ENCODE measurements at regions not wholly inside any gene's neighbourhood (a gene's known extent, or its start where the extent isn't known, plus 50 kb on each side); places are given as distances from the start of the nearest gene placed in this dataset.
"Not testable (repeated sequence)": the region's sequence is repeated elsewhere in the genome, so short reads cannot be mapped to it uniquely, and the experiment has no call there.

DNA sequence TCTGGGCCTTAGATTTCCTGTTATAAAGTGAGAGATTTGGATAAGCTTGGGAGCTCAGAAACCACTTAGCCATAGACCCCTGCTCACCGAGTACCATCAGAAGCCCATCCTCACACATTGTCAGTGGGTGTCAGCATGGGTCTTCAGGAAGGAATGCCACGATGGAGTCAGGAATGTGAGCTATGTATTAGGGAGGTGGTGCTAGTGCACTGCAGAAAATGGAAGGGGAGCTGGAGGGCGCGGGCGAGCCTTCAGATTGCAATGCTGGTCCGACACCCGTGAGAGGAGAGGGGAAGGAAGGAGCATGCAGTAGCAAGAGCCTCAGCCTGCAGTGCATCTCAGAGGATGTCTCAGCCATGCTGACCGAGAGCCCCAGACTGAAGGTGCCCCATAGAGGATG lies 294.5 kb downstream of the FOXL1 start:
- no peak for DNase-seq

DNA sequence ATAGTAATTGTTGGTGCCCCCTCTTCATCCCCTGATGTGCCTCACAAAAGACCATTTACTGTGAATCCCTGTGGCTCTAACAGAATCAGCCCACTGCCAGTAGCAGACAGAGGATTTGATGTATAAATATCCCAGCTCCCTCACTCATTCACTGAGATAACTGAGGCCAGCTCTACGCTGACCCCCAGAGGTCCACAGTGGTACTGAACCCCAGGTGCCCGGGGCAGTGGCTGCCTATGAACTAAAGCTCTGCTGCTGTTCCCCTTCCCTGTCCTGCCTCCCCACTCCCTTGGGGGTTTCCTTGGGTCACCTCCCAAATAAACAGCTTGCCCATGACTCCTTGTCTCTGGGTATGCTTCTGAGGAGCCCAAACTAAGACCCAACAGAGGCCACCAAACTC lies 295.8 kb downstream of the FOXL1 start:
- DNase-seq, result no peak

DNA sequence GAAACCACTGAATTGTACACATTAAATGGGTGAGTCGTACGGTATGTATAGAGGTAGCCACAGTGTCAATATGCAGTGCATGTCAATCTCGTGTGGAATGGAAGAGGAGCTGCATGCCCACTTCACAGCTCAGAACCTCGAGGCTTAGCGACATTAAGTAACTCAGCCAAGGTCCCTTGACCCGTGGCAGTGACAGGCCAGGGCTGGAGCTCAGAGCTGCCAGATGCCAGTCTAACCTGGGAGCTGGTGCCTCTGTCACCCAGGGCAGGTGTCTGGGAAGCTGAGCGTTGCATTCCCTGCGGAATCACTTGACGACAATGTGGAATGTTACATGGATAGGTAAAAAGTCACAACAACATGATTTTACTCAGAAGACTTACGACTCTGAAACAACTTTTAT lies 298.1 kb downstream of the FOXL1 start:
- no peak for DNase-seq

DNA sequence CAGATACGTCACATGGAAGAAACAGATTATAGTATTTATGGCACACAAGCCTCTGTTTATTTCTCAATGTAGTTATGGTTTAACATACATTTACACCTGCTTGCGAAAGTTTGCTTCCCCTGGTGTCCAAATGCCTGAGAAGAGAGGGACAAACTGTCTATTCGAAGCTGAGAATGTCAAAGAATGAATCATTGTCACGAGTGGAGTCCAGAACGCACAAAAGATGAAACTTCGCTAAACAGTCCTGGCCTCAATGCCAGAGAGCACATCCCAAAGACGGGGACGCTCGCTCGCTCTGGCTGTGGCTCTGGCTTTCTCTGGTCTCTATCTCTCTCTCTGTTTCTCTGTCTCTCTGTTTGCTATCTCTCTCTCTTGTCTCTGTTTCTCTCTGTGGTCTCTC lies 298.8 kb downstream of the FOXL1 start:
- no peak for DNase-seq

DNA sequence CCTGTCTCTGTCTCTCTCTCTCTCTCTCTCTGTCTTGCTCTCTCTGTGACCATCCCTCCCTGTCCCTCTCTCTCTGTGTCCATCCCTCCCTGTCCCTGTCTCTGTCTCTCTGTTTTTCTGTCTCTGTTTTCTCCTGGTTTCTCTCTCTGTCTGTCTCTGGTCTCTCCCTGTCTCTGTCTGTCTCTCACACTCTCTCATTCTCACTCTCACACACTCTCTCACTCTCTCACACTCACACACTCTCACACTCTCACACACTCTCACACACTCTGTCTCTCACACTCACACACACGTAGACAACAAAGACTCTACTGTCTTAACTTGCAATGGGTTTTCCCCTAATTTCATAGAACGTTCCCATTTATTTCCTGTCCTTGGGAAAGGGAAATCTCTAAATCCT lies 299.5 kb downstream of the FOXL1 start:
- DNase-seq, result no peak

DNA sequence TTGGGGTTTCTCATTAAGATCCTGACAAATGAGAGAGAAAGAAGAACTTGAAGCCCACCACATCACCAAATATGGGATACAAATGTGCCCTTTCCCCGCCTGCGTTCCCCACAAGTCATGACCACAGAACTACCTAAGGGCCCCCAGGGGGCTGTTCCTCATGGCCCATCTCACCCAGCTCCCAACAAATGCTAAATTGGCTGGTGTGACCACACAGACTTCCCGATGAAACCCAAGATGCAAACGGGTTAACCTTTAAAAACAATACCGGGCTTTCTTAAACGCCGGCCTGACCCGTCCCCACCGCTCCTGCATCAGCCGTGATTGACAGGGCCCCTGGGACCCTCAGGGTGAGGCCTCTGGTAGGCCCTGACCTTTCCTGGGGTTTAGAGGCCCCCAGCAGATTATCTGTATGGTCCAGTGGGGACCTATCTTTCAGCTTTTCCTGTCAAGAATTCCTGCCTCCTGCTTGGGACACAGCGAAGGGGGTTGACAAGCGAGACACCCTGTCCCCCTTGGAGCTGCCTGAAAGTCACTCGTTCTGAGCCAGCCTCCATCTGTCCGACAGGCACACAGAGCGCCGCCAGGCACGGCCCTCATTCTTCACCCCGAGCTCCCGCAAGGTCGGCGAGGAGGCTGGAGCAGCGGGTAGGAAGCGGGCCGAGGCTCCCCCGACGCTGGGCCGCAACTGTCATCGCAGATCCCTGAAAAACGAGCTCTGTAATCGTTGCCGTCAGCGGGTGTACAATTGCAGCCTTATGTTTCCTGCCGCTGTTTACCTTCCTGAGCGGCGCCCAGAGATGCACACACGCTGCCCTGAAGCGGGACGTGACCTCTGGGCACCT lies 300.1 kb downstream of the FOXL1 start:
- DNase-seq, result no peak

DNA sequence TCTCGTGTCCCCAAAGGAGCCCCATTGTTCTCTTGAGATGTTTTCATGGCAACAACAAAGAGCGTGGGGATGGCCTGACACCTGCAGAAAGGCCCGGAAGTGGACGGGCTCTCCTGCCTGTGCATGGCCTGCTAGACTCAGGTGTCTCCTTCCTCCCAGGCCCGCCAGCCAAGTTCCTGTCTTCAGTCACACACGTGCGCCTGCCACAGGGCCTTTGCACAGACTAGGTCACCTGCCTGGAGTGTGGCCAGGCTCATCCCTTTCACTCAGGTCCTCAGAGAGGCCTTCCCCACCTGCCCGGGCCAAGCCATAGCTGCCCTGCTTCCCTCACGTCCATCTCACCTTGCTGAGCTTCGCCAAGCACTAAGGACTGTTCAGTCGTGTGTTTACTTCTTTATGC lies 300.9 kb downstream of the FOXL1 start:
- DNase-seq, result no peak

DNA sequence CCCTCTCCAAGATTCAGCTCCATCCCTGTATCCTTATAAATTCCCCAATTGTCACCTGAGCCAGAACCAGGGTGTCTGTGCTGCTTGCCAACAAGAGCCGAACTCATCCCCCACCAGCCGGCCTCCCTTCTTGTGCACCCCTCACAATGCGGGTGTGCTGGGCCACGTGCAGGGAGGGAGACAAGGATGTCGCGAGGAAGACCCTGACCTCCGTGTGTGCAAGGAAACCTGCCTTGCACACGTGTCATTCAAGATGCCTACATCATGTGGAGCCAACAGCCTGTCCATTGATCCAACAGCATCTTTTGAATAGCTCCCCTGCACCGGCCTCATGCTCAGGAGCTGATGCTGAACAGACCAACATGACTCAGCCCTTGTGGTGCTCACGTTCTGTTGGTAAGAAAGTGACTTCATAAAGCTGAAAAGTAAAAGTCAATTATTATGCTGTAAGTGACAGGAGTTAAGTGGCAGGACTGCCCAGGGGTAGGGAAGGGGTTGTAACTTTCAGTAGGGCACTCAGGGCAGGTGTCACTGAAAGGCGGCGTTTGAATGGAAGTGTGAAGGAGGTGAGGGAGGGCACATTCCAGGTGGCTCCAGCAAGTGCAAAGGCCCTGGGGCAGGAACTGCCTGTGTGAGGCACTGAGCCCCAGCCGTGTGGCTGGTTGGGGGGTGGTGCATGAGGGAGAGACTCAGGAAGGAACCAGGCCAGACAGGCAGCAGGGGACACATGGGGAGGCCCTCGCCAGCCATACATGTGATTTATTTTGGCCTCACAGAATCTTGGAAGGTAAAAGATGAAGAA lies 302.2 kb downstream of the FOXL1 start:
- no peak for DNase-seq

DNA sequence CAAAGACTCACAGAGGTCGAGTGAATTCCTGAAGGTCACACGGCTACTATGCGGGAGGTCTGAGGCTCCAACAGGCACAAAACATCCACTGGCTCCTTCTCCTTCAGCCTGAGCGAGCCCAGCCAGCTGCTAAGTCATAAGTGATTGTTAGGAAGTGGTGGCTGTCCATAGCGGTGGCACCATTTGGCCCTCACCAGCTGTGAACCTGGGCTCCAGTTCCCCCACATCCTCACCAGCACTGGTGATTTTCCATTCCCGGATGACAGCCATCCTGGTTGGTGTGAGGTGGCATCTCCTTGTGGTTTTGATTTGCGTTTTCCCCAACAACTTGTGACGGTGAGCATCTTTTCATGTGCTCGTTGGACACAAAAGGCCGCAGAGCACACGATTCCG lies 302.8 kb downstream of the FOXL1 start:
- DNase-seq, result no peak

DNA sequence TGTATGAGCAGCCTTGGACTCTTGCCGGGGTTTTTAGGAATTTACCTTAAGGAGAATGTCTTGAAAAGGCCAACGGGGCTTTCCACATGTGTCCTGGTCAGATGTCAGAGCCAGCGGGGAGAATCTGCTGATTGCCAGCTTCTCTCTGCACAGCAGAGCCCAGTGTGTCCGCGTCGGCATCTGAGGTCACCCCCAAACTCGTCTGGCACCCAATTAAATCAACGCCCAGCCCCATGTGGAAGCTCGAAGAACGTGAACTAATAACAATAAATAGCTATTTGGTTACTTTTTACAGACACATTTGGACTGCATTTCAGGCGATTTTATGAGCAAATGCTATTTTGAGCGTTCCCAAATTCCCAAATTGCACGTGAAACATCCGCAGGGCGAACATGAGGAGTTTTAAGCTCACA lies 303.5 kb downstream of the FOXL1 start:
- DNase-seq, result no peak

DNA sequence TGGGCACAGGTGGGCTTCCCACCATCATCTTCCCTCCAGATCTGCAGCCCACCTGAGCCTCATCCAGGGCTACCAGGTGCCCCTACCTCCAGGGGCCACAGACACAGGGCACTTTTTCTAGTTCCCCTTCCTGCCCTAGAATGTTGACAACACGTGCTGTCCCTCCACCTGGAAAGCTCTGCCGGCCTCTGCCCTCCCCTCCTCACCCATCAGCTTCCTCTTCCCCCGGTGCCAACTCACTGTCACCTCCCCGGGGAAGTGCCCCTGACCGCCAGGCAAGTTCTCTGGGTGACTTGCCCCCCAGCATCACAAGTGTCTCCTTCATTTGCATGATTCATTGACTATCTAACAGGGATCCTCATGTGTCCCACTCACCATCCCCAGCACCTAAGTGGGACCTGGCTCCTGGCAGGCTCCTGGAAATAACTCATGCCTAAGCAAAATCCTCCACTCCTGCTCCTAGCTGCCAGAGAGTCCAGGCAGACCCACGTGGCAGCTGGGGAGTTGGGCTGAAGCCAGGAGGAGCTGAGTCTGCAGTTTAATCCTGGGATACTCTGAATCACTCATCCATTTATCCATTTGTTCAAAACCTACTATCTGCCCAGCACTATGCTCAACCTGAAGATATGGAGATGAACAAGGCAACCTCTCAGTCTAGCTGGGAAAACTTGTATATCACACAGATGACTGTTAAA lies 304.4 kb downstream of the FOXL1 start:
- DNase-seq, result no peak

DNA sequence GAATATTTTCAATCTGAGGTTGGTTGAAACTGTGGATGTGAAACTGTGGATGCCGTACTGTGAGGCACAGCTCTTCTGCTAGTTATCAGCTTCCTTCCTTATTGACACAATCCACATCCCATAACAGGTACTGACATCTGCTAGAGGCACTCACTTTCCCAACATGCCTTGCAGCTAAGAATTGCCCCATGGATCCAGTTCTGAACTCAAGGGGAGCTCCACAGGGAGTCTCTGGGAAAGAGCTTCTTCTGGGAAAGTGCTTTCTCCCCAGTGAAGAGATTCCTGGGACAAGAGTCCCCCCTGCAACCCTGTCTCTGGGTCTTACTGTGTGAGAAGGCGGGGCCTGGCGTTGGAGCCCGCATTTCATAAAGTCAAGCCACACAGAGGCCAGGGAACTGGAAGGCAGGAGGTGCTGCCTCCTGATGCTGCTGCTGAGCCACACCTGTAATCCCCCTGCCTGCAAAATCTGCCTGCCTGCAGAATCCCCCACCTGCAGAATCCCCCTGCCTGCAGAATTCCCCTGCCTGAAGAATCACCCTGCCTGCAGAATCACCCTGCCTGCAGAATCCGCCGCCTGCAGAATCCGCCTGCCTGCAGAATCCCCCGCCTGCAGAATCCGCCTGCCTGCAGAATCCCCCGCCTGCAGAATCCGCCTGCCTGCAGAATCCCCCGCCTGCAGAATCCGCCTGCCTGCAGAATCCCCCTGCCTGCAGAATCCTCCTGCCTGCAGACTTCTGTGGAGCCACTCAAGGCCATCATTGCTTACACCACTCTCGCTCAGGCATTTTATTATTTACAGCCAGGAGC lies 305.4 kb downstream of the FOXL1 start:
- DNase-seq, result no peak

DNA sequence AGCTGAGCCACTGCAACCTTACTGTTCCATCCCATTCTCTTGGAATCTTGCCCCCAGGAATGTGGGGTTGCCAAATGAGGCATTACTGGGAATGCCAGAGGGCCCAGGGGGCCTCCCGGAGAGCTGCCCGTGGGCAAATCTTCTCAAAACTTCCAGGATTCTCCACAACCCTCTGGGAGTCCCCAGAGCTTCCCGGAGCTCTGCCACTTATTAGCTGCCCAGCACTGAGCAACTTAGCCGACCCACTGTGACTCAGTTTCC lies 306.0 kb downstream of the FOXL1 start:
- DNase-seq, result no peak

DNA sequence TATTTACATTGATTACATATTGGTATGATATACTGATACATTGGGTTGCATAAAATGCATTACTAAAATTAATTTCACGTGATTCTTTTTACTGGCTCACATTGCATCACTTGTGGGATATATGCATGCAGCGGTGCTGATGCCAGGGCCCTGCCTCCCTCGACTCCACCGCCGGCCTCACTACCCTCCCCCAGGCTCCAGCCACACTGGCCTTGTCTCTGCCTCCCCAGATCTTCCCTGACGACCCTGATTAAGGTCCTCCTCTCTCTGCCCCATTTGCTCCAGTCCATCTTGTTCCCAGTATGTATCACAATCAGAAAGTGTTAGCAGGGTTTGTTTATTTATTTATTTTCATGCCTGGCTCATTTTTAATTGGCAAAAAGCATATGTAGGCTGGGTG lies 306.8 kb downstream of the FOXL1 start:
- no peak for DNase-seq

DNA sequence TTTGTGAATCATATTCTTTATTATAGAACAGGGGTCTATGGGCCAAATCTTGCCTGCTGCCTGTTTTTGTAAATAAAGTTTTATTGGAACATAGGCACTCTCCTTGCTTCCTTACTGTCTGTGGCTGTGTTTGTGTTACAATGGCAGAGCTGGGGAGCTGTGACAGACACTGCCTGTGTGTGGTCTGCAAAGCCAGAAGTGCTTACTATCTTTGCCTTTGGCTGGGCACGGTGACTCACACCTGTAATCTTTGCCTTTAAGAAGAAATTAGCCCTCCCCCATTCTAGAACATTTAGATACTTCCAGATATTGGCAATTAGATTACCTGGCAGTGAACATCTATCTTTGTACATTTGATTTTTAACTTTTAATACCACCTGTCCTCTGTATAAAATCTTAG lies 308.3 kb downstream of the FOXL1 start:
- no peak for DNase-seq

DNA sequence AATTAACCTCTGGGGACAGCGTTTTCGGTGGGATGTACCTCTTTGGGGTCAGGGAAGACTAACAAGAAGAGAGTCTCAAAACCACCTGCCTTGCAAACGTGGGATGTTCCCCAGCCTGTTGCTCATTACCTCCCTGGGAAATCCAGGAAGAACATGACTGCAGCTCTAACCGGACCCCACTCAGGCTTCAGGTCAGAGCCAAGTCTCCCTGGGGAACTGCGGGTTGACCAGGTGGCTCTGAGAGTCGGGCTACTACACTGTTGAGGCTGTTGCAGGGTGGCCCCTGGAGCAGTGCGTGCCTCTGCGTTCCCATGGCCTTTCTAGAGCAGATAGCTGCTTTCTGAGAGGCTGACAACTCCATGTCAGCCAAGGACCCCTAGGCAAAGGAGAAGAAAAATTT lies 309.1 kb downstream of the FOXL1 start:
- no peak for DNase-seq

DNA sequence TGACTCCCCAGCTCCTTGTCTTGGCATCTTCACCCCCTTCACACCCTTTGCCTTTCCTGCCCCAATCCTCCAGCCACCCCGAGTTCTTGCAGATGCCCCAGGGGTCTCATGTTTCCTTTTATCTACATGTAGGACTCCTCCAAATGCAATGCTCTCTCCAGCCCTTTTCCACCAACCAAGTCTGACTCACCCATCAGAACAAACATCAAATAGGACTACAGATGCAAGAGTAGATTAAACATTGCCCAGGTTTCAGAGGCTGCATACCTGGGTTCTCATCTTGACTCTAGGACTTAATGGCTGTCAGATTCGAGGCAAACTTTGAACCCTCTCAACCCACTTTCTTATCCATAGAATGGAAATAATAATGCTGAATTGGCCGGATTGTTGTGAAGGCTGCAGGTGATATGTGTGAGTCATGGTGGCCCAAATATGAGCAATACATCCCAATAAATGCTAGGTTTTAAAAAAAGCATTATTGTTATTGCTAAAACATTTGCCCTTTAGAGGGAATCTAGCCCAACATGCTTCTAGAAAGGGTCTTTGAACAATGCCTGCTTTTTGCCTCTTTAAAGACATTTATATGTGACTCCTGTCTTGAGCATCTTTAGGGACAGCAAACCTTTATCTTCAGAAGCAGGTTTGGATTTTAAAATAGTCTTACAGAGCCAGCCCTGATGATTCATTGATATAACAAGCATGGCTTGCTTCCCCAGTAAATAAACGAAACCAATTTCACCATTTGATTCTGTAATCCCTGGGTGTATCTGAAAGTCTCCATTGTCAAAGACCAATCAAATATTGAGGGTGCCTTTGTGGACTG lies 310.1 kb downstream of the FOXL1 start:
- no peak for DNase-seq

DNA sequence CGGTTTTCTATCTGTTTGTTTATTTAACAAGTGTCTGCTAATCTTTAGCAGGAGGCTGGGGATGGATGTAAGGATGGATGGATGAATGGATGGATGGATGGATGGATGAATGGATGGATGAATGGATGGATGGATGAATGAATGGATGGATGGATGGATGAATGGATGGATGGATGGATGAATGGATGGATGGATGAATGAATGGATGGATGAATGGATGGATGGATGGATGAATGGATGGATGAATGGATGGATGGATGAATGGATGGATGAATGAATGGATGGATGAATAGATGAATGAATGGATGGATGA lies 310.7 kb downstream of the FOXL1 start:
- DNase-seq, result not testable (repeated sequence)

DNA sequence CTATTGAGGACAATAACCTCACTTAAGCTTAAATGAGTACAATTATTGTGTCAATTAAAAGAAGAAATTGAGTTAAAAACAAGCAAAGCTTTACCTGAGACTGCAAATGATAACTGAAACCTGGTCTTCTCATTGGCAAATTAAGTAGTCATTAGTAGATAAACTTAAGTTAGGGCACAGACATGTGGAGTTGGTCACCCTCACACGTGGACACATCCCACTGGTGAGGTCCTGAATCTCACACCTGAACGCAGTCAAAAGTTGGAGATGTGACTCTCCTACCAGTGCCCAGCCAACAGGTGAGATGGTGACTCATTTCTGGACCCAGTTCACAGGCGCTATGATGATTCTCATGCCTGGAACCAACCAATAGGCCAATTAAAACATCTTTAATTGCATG lies 311.6 kb downstream of the FOXL1 start:
- DNase-seq, result no peak

DNA sequence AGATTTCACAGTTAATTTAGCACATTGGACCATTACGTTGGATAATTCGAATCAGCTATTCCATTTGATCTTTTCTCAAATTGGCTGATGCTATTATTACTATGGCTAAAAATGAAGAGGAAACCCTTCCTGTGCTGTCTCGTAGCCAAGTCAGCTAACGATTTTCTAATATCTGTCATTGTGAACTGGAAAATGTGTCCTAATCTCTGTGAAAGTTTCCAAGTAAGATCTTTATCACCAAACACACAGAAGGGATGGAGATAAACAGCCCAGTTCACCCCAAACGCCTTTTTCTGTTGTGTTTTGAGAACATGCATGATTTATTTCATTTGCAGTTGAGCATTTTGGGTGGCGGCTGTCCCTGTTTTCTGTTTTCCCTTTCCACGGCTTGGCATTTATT lies 312.8 kb downstream of the FOXL1 start:
- no peak for DNase-seq

DNA sequence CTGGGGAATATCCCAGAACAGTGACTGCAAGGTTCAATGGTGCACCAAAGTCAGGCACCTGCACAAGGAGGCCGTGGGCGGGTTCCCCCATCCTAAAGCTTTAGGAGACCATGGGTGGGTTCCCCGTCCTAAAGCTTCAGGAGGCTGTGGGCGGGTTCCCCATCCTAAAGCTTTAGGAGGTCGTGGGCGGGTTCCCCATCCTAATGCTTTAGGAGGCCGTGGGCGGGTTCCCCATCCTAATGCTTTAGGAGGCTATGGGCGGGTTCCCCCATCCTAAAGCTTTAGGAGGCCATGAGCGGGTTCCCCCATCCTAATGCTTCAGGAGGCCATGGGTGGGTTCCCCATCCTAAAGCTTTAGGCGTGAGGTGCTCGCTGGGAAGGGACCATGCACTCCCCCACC lies 313.3 kb downstream of the FOXL1 start:
- no peak for DNase-seq

DNA sequence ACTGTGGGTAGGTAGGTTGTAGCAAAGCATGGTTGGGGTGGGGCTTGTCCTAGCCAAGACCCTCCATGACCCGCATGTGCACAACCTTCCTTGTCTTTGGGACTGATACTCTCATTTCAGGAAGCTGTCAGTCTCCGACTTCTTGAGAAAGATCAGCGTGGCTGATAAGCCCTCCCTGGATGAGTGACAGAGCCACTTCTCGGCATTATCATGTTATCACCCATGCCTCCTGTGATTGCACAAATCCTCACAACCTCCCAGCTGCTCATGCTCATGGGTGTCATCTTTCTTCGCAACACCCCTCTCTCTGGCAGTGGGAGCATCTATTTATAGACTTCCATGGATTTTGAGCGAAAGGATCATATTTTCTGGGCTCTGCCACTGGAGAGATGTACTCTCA lies 314.2 kb downstream of the FOXL1 start:
- DNase-seq, result no peak

DNA sequence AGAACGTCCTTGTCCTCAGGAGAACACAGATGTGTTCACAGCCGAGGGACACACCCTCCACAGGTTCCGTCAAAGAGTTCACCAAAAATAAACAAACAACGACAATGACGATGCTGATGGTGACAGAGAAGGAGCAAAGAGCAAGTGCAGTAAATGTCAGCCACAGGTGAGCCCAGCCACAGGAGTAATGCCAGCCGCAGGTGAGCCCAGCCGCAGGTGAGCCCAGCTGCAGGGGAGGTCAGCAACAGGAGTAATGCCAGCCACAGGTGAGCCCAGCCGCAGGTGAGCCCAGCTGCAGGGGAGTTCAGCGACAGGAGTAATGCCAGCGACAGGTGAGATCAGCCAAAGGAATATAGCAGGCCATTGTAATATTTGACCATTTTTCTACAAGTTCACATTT lies 315.2 kb downstream of the FOXL1 start:
- no peak for DNase-seq

Measured in GF-D8 (cell line).